ENCODE measurements at regions not wholly inside any gene's neighbourhood (a gene's known extent, or its start where the extent isn't known, plus 50 kb on each side); places are given as distances from the start of the nearest gene placed in this dataset.
A peak's percentile ranks its signal among the peaks of the same experiment; 100 is the strongest.

DNA sequence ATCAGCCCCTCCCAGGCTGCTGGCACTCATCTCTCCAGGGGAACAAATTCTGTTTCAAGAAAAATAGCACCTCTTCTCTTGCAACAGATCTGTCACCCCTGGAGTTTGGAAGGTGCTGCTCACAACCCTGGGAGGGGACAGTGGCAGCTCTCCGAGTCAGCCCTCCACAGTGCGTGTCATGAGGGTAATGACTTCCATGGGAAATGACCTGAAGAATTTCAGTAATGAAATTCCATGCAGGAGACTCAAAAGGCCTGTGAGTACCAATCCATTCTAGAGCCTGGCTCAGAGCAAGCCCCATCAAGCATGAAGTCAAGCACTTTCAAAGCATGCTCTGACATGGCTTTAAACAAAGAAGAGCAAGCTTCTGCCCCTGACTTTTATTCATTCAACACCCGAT, 276.3 kb upstream of the PARD3B start:
- DNase-seq (ENCODE audit: low spot score) = no peak

DNA sequence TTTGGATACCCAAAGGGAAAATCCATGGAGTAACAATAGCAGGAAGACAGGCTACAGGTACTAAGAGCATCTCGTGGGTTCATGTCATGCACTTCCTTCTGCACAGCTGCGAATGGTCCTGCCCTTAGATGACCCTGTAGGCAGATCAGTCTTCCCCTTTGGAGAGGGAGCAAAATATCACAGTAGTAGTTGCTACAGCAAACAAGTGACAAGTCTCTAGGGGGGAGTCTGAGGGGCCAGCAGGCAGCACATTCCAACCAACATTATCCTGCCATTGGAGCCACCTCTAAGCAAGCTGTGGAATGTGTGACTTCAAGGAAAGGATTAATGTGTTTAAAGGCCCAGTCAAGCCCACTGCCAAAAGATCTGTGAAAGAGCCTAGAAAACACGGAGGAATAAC, 273.2 kb upstream of the PARD3B start:
- DNase-seq (ENCODE audit: low spot score) = no peak

DNA sequence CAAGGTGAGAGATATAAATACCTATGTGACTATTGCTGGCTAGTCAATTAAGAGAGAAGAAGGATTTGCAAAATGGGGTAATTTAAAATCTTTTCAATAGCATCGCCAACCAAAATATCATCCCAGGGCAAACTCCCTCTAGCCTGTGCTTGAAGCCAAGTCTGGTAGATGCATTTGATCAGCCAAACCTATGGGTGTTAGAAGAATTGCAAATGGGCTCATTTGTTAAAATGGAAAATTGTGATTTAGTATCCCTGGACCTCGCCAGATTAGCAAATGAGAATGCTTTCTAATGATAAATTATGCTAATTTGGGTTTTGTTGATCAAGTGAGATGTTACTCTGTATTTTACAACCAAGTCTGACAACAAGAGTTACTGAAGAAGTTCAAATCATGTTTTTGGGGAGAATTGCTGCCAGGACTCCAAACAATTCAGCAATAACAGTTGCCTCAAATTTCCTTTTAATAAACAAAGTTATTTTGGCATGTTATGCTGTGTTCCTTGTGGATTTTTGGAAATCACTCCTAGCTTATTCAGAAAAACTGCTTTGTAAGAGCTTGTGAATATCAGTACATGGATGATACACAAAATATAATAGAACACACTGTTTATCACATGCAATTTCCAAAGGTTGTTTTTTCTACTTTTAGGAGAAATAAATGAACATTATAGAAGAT, 272.5 kb upstream of the PARD3B start:
- no peak for DNase-seq (ENCODE audit: low spot score)

DNA sequence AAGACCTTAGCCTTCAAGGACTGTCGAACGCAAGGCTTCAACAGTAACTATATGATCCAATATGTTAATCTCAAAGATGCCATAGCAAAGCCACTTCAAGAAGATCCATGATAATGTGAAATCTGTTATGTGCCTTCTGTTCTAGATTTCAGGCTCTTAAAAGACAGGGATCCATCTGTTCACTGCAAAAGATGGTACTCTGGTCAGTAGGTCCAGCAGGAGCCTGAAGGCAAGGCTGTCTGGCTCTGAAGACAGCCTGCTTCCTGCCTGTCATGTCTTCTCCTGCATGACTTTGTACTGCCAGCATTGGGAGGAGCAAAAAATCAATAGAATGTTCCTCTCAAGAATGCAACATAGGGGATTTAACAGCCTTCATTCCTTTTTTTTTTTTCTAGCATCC, 270.8 kb upstream of the PARD3B start:
- no peak for DNase-seq (ENCODE audit: low spot score)

DNA sequence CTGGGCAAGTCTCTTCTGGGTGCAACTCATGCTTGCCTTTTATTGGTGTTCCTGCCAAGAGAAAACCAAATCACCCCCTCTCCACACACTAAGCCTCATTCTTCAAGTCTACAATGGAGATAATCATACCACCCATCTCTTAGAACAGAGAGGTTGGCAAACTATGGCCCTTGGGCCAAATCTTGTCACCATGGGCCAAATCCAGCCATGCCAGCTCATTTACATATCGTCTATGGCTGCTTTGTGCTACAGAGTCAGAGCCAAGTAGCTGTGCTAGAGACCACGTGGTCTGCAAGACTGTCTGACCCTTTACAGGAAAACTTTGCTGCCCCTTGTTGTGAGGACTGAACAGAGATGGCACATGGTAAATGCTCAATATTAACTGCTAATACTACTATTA, 270.3 kb upstream of the PARD3B start:
- DNase-seq (ENCODE audit: low spot score) = no peak

DNA sequence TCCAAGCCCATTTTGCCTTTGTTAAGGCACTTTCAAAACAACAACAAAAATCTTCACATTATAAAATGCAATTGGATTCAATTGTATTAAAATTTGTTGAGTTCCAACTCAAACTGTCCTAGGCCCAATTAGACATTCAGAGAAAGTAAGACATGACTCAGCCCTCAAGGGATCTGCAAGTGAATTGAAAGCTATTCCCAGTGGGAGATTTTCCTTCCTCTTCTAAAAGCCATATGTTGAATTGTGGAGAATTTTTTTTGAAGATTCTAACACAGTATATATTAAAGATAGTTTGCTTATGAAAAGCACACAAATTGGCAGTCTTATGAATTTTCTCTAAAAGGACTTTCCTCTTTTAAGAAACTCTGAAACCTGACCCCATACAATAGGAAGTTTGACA, 268.0 kb upstream of the PARD3B start:
- DNase-seq (ENCODE audit: low spot score) = no peak

DNA sequence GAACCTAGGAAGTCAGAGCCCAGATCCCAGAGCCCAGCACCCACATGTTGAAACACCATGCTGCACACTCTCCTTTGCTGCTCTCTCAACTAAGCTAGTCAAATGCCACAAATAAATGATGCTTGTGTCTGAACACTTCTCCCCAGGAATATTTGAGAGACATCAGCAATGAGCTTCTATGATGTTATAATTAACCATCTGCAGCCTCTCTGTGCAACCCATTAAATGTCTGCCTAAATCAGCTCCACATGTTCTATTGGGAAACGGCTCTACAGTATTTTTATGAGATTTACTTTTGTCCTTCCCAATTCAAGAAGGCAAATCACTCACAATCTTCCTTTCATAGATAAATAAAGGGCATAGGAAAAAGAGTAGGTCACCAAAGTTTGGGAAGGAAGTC, 266.8 kb upstream of the PARD3B start:
- DNase-seq (ENCODE audit: low spot score) = no peak

DNA sequence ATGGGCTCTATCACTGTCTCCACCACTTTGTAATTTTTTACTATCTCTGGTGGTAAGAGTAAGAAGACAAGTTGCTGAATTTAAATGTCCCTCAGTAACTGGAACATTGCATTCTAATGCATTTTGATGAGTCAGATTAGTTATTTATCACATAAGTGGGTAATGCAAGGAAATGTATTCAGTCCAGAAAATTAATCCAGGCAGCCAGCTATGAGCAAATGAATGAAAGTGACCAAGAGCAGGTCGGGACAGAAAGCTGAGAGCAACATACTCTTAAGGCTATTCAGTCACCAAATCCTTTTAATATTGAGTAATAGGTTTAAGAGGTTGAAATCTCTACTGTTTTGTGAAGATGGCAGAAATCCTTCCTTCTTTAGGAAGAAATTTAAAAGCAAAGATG, 265.5 kb upstream of the PARD3B start:
- no peak for DNase-seq (ENCODE audit: low spot score)

DNA sequence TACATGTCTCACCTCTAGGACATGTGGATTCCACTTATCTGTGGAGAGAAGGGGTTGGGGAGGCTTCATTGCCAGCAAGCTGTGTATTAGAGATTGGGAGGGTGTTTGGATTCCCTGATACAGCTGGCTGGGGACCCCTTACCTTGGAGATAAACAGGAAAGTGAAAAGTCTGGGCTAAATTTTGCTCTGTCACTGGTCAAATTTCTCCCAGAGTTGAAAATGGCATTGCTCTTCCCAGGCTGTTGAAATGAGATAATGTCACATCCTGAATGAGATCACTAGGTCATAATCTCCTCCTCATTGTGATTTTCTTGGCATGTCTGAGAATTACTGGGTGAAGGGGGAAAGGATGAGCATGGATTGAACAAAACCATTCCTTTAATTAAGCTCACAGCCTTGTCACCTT, 265.0 kb upstream of the PARD3B start:
- DNase-seq (ENCODE audit: low spot score) = no peak

DNA sequence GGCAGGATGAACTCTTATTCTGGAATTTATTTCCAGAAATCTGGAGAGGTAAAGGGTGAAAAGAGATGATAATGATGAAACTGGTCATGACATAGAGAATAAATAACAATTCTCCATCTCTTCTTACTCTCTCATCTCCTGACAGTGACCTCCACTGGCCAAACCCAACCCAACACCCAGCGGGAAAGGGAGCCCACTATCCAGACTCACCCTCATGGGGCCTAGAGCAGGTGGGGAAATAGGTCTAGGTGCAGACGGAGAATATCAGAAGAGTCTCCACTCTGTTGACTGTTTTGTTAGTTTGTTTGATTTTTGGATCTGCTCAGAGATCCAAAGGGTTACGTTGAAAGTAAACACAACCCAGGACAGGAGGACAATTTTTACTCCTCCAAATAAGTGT, 263.2 kb upstream of the PARD3B start:
- DNase-seq (ENCODE audit: low spot score) = no peak

DNA sequence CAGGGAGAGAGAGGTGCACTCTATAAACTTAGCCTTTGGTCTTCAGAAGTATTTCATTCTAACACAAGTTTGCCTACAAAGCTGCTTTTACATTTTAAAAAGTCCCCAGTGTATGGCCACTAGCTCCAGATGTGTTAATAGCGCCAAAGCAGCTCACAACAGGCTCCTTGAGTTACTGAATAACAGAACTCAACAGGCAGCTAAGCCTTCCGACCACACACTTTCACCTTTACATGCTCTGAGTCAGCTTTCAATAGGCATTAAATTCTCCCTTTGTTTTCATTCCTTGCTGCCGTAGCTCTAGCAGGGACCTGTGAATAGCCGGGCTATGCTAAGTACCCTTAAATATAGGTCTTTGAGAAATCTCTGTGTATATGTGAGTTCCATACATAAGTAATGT, 262.8 kb upstream of the PARD3B start:
- no peak for DNase-seq (ENCODE audit: low spot score)

DNA sequence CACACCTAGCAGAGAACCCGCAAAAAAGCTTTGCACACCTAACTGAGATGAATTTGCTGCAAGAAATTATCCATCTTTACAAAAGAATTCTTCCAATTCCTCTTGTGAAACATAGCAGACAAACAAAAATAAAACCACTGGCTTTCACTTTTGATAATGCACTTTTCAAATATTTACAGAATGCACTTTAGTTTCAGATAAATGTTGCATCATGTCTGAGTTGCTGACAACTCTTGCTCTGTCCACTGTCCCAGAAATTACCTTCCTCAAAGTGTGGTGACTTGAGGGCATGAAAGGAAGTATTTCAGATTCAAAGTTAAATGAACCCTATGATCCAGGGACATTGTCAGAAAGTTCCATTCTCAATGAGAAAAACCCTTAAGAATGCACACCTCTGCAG, 256.2 kb upstream of the PARD3B start:
- no peak for DNase-seq (ENCODE audit: low spot score)

DNA sequence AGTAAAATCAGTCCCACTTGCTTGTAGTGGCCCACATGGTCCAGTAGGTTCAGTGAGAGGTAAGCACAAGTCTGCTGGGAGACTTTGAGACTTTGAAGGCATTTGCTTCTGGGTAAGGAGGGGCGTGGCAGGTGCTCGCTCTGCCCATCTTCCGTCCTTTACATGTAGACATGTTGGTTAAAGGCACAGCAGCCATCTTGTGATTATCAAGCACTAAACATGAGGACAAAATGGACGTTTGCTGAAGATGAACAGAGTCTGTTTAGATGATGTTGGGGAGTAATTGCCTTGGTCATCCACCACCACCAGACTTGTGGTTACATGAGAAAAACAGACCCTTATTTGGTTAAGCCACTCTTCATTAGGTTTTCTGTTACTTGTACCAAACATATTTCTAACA, 252.8 kb upstream of the PARD3B start:
- DNase-seq (ENCODE audit: low spot score) = no peak

DNA sequence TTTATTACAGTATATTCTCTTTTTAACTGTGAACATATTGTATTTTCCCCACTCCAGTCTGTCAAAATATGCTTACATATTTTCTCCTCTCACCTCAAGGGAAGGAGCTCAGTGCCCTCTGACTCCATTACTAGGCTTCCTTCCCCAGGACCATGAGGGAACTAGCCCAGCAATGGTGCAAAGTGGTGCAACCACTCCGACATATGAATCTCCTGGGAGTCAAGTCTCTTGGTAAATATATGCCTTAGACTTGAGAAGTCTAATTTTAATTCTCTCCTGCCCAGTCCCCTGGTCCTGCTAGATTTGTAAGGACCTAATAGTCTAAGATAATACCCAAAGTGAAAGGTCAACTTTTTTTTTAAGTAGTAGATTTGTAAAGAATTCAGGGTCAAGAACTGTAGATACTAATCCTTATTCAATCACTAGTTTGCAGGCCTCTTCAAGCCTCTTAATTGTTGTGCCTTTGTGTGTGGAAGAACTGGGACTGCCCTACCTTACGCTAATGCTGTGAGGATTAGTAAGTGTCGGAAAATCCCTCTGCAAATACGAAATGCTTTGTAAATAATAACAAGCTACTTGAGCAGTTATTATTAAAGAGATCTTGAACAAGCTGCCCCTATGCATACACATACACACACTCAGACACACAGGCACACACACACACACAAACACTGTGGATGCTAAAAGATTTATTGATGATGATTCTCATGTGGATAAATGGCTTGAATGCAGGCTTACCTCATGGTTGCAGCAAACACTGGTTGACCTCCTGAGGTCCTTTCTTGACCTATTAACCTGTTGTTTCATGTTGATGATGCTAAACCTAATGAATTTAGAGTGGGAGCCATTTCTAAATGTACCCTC, 251.2 kb upstream of the PARD3B start:
- DNase-seq (ENCODE audit: low spot score) = no peak

DNA sequence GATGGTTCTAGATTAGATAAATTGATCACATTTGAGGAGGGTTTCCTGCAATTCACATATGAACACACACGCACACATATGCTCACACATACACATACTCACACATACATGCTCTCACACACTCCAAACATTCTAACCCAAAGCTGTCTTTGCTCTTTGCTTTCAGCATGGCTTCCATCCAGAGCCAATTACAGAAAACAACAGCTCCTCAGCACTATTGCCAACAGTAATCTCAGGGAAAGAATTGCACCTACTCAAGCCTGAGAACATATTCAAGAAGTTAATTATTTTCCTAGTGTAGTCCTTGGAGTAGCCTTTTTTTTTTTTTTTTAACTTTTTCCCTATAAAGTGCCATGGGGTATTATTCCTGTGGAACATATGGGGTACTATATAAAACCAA, 246.9 kb upstream of the PARD3B start:
- no peak for DNase-seq (ENCODE audit: low spot score)

DNA sequence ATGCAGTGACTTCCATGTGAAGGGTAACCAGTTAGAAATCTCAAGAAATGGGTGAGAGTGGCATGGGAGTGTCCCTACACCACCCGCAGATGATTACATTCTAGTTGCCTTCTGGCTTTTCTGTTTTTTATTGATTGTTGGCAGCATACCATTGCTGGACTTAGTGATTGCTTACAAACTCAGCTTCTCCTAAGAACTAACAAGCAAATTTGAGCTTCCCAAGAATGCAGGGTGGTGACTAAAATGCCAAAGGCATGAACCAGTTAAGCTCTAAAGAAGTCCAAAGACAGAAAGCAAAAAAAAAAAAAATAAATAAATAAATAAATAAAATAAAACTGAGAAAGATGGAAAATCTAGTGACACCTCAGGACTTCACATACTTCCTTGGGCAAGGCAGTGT, 245.5 kb upstream of the PARD3B start:
- DNase-seq (ENCODE audit: low spot score) = no peak

DNA sequence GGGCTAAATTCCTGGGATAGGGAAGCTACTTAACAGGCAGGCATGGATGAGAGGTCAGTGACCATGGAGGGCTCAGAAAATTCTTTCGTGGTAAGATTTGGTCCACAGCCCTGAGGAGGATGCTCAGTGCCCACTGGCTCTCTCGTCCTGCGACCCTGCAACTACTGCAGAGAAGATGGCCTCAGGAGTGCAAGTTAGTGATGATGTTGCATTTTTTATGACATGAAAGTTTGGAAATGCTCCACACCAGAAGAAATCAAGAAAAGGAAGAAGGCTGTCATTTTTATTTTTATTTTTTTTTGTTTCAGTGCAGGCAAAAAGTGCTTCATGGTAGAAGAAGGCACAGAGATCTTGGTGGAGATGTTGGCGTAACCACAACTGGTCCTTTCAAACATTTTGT, 238.6 kb upstream of the PARD3B start:
- DNase-seq (ENCODE audit: low spot score) = no peak

DNA sequence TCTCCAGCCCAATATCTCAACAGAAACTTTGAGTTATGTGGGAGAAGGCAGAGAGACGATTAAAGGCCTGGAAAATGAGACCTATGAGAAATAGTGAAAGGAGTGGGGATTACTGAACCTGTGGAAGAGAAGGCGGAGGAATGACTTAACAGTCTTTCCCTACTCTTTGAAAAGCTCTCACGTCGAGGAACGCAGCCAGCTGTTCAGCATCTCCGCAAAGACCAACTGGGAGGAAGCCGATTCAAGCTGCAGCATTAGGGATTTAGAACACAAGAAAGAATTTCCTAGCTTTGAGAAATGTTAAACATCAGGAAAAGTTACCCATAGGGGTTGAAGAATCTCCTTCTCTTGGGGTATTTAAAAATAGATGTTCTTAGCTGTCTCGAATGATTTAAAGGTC, 233.2 kb upstream of the PARD3B start:
- DNase-seq (ENCODE audit: low spot score) = no peak

DNA sequence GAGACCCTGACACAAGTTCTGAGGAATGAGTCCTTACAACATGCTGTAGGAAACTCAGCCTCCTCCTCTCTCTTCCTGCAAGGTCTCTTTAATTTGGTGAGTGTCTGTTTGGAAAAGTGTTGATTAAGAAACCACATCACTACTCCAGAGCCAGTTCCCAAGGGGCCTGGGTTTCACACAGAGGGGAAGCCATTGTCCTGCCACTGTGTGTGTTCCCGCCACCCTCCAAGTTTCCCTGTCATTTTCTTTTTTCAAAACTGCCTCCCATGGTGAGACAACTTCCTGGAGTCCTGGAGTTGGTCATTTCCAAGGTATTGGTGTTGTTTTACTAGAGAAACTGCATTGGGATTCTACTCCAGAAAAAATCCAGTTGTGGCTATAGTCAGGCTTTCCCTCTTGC, 232.0 kb upstream of the PARD3B start:
- DNase-seq (ENCODE audit: low spot score) = no peak

DNA sequence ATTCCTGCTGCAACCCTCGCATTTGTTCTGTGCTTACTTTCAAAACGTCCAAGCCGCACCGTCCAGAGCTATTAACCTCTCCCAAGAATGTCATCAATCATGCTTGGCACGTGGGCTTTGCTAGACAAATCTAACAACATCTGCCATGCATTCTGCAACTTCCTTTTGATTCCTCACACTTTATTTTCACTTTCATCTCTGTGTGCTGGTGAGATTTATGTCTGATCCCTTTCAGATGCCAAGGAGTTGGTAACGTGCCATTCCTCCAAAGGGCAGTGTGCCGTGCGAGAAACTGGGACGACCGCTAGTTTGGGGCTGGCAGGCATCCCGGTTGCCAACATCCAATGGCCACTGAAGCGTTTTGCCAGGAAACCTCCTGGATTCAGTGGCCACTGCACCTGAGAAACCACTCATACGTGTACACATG, 230.0 kb upstream of the PARD3B start:
- peak; percentile 61 for DNase-seq (ENCODE audit: low spot score)

DNA sequence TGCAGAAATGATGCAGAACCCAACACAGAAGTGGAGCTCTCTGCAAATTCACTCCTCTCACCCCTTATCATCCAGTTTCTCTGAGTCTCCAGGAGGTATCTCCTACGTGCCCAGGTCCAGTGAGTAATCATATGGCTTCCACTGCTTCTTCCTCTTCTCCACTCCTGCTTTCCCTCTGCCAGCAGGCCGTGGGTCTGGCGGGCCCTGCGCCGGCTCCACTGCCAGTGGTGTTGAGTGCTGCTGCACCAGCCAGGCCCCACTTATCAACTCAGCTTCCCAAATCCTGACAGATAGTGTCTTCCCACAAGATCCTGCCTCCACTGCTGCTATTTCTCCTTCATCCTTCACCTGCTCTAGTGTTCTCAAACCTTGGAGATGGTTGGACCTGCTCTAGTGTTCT, 227.6 kb upstream of the PARD3B start:
- no peak for DNase-seq (ENCODE audit: low spot score)

DNA sequence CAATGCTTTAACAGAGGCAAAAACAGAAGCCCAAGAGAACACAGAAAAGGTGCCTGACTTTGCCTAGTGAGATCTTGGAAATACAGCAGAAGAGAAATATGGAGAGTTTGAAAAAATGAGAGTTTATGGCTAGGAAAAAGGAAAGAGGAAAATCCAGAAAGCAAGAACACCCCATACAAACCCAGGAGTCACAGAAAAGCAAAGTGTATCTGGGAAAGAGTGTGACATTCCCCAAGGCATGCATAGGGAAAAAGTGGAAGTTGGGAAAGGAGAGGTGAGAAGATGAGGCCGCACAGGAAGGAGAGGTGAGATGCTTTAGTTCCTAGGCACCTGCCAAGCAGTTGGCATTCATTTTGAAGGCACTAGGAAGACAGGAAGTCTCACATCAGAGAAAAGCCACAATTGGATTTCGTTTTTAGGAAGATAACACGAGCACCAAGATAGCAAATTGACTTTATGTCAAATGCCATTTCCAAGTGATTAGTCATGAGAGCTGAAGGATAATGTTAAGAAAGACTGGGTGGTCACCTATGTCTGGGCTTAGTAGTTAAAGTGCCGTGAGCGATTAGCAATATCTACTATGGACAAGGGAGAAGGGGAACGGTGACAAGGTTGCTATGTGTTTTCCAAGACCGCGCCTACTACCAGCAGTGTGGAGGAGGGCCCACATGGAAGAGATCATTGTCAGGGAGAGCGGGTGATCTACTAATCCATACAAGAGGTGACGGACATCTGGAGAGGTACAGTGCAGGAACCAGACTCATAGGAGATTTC, 224.1 kb upstream of the PARD3B start:
- no peak for DNase-seq (ENCODE audit: low spot score)
